Astrocyte of the spinal cord (primary cell): ENCODE measurements at regions not wholly inside any gene's neighbourhood (a gene's known extent, or its start where the extent isn't known, plus 50 kb on each side); places are given as distances from the start of the nearest gene placed in this dataset.
"Not testable (repeated sequence)": the region's sequence is repeated elsewhere in the genome, so short reads cannot be mapped to it uniquely, and the experiment has no call there.

Source experiments
- DNase-seq: peaks from one replicate; pipeline ENCODE4 v3.0.0; 2011; ENCODE audit warnings: low read depth, low spot score
- H3K4me3 ChIP-seq: 2 replicates; pipeline ENCODE4 v1.5.1; 2011; ENCODE audit warnings: low read depth, mild to moderate bottlenecking, low read length, moderate library complexity
- in situ Hi-C: cut with HindIII; loops from 2 replicates; pipeline ENCODE4 v1.10.0; 2017; ENCODE audit warnings: low sequenced_read_pairs
- TF ChIP-seq, protein P1 (sequence below): IDR thresholded peaks from 2 replicates; pipeline ENCODE4 v1.5.1; 2012; ENCODE audit warnings: low read depth, mild to moderate bottlenecking, low read length, inconsistent platforms

DNA sequence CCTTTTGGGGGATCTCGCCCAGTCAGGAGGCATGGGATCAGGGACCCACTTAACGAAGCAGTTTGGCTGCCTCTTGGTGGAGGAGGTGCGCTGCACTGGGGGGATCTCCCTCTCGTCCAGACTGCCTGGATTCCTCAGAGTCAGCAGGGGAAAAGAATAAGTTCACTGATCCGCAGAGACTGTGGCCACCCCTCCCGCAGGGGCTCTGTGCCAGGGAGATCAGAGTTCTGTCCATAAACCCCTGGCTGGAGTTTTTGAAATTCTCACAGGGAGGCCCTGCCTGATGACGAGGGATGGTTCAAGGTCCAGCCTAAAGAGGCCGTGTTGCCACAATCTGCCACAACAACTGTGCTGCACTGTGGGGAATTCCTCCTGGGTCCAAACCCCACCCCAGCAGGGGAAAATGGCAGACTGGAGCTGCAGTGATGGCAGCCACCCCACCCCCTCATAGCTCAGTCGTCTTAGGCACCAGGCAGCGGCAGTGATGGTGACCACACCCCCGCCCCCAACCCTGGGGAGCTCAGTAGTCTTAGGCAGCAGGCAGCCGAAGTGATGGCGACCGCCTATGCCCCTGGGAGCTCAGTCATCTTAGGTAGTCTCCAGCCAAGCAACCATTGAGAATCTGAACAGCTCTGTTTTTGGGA is 273.8 kb upstream of the USP25 start:
- H3K4me3 ChIP-seq: no peak overlapping the region
- TF ChIP-seq, protein P1, sequence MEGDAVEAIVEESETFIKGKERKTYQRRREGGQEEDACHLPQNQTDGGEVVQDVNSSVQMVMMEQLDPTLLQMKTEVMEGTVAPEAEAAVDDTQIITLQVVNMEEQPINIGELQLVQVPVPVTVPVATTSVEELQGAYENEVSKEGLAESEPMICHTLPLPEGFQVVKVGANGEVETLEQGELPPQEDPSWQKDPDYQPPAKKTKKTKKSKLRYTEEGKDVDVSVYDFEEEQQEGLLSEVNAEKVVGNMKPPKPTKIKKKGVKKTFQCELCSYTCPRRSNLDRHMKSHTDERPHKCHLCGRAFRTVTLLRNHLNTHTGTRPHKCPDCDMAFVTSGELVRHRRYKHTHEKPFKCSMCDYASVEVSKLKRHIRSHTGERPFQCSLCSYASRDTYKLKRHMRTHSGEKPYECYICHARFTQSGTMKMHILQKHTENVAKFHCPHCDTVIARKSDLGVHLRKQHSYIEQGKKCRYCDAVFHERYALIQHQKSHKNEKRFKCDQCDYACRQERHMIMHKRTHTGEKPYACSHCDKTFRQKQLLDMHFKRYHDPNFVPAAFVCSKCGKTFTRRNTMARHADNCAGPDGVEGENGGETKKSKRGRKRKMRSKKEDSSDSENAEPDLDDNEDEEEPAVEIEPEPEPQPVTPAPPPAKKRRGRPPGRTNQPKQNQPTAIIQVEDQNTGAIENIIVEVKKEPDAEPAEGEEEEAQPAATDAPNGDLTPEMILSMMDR: no peak
- no peak for DNase-seq
- in situ Hi-C loops: no loop called here

DNA sequence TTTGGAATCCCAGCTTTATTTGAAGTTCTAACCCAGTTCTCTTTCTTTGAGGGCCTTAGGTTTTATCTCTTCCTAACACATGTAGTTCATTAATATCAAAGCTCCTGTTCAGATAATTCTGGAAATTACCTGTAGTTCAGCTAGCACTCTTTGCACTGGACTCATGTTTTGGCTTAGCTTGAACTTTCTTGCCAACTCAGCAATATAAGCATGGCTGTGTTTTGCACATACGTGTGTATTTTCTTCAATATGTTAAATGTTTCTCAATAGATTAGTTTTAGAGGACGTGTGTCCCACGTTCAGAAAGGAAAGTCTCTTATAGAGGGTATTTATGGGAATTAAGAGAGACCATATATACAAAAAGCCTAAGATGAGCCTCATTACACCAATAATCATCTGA is 271.8 kb upstream of the USP25 start:
- TF ChIP-seq, protein P1: no peak
- no peak for DNase-seq
- no peak overlapping the region for H3K4me3 ChIP-seq
- in situ Hi-C loops: no loop called here

DNA sequence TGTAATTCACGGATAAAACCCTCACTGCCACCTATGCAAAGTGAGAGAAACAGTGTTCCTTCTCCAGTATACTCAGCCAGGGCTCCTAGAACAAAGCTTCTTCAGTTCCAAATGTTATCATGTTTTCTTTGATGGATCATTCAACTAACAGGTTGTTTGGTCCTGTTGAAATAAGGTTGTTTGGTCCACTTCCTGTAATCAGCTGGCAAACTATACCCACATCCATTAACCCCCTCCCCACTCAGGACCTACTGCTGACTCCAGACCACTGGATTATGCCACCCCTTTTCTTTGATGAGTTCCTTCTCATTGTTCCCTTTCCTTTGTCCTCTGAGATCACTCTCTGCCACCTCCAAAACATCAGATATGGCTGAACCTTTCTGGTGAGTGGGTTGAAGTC is 267.7 kb upstream of the USP25 start:
- in situ Hi-C loops: no loop called here
- H3K4me3 ChIP-seq: no peak overlapping the region
- no peak for DNase-seq
- TF ChIP-seq, protein P1: no peak

DNA sequence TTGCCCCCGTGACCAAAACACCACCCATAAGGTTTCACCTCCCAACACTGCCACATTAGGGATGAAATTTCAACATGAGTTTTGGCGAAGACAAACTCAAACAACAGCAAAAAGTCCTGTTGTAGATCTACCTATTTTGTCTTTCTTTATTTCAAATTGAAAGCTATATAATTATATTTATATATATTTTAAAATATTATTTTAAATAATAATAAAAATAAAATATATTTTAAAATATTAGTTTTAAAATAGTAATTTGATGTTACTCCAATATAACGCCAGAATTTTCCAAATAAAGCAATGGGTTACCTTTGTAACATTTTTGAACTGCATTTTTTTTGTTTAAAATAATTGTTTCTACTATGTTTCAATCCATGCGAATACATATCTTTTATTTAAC is 263.5 kb upstream of the USP25 start:
- TF ChIP-seq, protein P1: no peak
- in situ Hi-C loops: no loop called here
- no peak for DNase-seq
- H3K4me3 ChIP-seq: no peak overlapping the region

DNA sequence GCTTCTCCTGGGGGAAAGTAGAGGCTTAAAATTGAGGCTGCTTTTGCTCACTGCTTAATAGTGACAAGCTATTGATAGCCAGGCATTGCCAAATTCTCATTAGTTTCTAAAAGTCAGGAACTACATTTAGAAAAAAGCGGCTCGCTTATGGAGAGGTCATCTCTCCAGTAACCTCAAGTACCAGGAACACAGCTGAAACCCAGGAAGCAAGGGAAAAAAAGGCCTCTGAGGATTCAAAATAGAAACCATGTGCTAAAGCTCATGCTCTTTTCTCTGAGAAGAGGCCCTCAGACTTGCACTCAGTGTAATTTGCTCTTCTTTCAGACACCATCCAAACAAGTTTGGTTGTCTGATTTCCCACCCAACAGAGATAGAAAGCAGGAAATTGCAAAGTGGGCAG is 261.4 kb upstream of the USP25 start:
- TF ChIP-seq, protein P1: no peak
- no peak overlapping the region for H3K4me3 ChIP-seq
- in situ Hi-C loops: no loop called here
- no peak for DNase-seq

DNA sequence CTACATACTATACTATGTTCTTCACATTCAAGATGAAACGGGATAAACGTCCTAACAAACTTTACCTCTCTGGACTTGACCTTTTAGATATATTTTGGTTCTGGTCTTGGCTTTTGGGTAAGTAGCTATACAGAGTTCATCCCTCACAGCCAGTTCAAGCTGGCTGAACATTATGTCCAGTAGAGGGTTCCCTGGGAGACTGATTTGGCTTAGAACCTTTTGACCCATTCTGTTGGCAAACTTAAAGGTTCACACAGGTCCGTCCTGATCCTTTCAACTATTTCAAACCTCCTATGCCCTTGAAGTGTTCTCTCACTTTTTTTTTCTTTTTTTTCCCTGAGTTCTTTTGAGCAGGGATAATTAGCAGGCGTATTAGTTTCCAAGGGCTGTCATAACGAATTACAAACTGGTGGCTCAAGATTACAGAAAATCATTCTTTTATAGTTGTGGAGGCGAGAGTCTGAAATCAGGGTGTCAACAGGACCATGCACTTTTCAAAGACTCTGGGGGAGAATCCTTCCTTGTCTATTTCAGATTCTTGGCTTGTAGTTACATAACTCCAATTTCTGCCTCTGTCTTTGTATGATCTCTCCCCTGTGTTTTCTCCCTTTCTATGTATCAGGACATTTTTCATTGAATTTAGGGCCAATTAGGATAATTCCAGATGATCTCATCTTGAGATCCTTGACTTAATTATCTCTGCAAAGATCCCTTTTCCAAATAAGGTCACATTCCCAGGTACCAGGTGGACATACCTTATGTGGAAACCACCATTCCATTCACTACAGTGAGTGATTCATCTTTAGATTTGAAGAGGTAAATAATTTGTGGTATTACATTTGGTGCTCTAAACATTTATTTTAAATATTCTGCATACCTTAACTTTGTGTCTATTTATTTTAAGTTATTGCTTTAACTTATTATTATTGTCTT is 257.4 kb upstream of the USP25 start:
- DNase-seq: no peak
- no peak overlapping the region for H3K4me3 ChIP-seq
- TF ChIP-seq, protein P1: no peak
- in situ Hi-C loops: no loop called here

DNA sequence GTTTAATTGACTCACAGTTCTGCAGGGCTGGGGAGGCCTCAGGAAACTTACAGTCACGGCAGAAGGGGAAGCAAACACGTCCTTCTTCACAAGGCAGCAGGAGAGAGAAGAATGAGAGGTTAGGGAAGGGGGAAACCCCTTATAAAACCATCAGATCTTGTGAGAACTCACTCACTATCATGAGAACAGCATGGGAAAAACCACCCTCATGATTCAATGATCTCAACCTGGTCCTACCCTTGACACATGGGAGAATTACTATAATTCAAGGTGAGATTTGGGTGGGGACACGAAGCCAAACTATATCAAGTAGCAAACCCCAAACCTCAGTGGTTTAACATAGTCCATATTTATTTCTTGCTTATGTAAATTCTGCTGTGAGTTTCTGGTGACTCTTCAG is 252.0 kb upstream of the USP25 start:
- DNase-seq, in situ Hi-C loops, H3K4me3 ChIP-seq: not testable (repeated sequence)
